ENCODE measurements at regions not wholly inside any gene's neighbourhood (a gene's known extent, or its start where the extent isn't known, plus 50 kb on each side); places are given as distances from the start of the nearest gene placed in this dataset.
"Not testable (repeated sequence)": the region's sequence is repeated elsewhere in the genome, so short reads cannot be mapped to it uniquely, and the experiment has no call there.

GRCh38 chr4:31715302-31715701 lies 995.1 kb downstream of the PCDH7 start:
- no peak for DNase-seq

GRCh38 chr4:31727030-31727429 lies 1006.9 kb downstream of the PCDH7 start:
- DNase-seq = no peak

- DNase-seq = no peak
Measured at GRCh38 chr4:31735004-31735403, 1014.8 kb downstream of the PCDH7 start.

GRCh38 chr4:31737419-31737818 lies 1017.2 kb downstream of the PCDH7 start:
- DNase-seq = no peak

GRCh38 chr4:31741326-31741725 lies 1021.2 kb downstream of the PCDH7 start:
- DNase-seq = no peak

GRCh38 chr4:31748382-31748781 lies 1028.2 kb downstream of the PCDH7 start:
- DNase-seq = no peak

GRCh38 chr4:31750581-31750980 lies 1030.4 kb downstream of the PCDH7 start:
- not testable (repeated sequence) for DNase-seq

- DNase-seq = no peak
Measured at GRCh38 chr4:31755751-31756150, 1035.6 kb downstream of the PCDH7 start.

- no peak for DNase-seq
Measured at GRCh38 chr4:31768756-31769155, 1048.6 kb downstream of the PCDH7 start.

- no peak for DNase-seq
Measured at GRCh38 chr4:31783311-31783710, 1063.1 kb downstream of the PCDH7 start.

- DNase-seq = no peak
Measured at GRCh38 chr4:31784558-31784957, 1064.4 kb downstream of the PCDH7 start.

- no peak for DNase-seq
Measured at GRCh38 chr4:31787701-31788100, 1067.5 kb downstream of the PCDH7 start.

- DNase-seq = no peak
Measured at GRCh38 chr4:31788676-31789075, 1068.5 kb downstream of the PCDH7 start.

GRCh38 chr4:31791666-31792065 lies 1071.5 kb downstream of the PCDH7 start:
- no peak for DNase-seq

- DNase-seq = no peak
Measured at GRCh38 chr4:31793907-31794306, 1073.7 kb downstream of the PCDH7 start.

GRCh38 chr4:31797052-31797451 lies 1076.9 kb downstream of the PCDH7 start:
- not testable (repeated sequence) for DNase-seq

GRCh38 chr4:31803526-31804195 lies 1083.5 kb downstream of the PCDH7 start:
- DNase-seq = no peak

- no peak for DNase-seq
Measured at GRCh38 chr4:31807036-31807435, 1086.9 kb downstream of the PCDH7 start.

- no peak for DNase-seq
Measured at GRCh38 chr4:31844350-31844749, 1124.2 kb downstream of the PCDH7 start.

- DNase-seq = no peak
Measured at GRCh38 chr4:31851946-31852345, 1131.8 kb downstream of the PCDH7 start.

GRCh38 chr4:31877429-31877828 lies 1157.3 kb downstream of the PCDH7 start:
- no peak for DNase-seq

- not testable (repeated sequence) for DNase-seq
Measured at GRCh38 chr4:31880837-31881236, 1160.7 kb downstream of the PCDH7 start.

- no peak for DNase-seq
Measured at GRCh38 chr4:31896349-31896748, 1176.2 kb downstream of the PCDH7 start.

- DNase-seq = no peak
Measured at GRCh38 chr4:31905363-31905762, 1185.2 kb downstream of the PCDH7 start.
